HCT116 (cell line): ENCODE measurements at regions not wholly inside any gene's neighbourhood (a gene's known extent, or its start where the extent isn't known, plus 50 kb on each side); places are given as distances from the start of the nearest gene placed in this dataset.

Experiments
- ATAC-seq: fragments of 200-7000 bp; cut with Tn5 transposase; 2 replicates; pipeline ENCODE4 v1.9.1; 2020; ENCODE audit warnings: mild to moderate bottlenecking, moderate library complexity
- BruUV-seq: library from RNA; stranded (reverse); fragments of 400-500 nt; replicated peaks from 2 replicates; lab custom pipeline; 2021; lab: Mats Ljungman, UMichigan
- CTCF ChIA-PET: fragments of 300-600 bp; sonication (Branson Sonifier 250); formaldehyde crosslinking; loops from one replicate; lab custom pipeline; 2021; ENCODE audit warnings: antibody characterized with exemption; lab: Charles Lee
- POLR2A ChIA-PET: fragments of 300-600, 350-600 bp; sonication (Branson Sonifier 250); formaldehyde crosslinking; loops from one replicate; lab custom pipeline; 2021; ENCODE audit warnings: antibody characterized with exemption; lab: Charles Lee
- RAD21 ChIA-PET, 2 experiments: fragments of 300-600 bp; sonication (Branson Sonifier 250); formaldehyde crosslinking; loops; one replicate each; lab custom pipeline; 2023; ENCODE audit warnings: low total read pairs in 2 of 2; ENCODE audit not compliant: uncharacterized antibody in 2 of 2, unreplicated experiment in 2 of 2, low non-redundant PET in 1 of 2; lab: Charles Lee
- DNase-seq: peaks from one replicate; pipeline ENCODE4 v3.0.0-alpha.2; 2010; ENCODE audit warnings: low read depth, low spot score
- H2AFZ ChIP-seq: fragments of 200-600 bp; shearing (Covaris generic), sonication (generic); 2 replicates; pipeline ENCODE4 v1.6.1; 2017; ENCODE audit warnings: low read depth, mixed run types, mixed read lengths, antibody characterized with exemption, low read length; ENCODE audit not compliant: poor library complexity, severe bottlenecking
- H3K27ac ChIP-seq: 2 replicates; pipeline ENCODE4 v1.5.1; 2012; ENCODE audit warnings: low read depth, low read length
- H3K27me3 ChIP-seq: fragments of 200-600 bp; sonication (generic); 2 replicates; pipeline ENCODE4 v1.6.1; 2016; ENCODE audit warnings: mixed run types, low read length, mixed read lengths; ENCODE audit not compliant: insufficient read depth
- H3K36me3 ChIP-seq, 2 experiments: fragments of 200-500 bp in 1 of 2; fragments of 200-600 bp in 1 of 2; sonication (Bioruptor generic) in 1 of 2; sonication (generic) in 1 of 2; 2 replicates each; pipeline versions ENCODE4 v1.5.1 to v1.6.1; 2014 to 2016; ENCODE audit warnings: low read length in 2 of 2, inconsistent platforms in 1 of 2, mixed read lengths in 1 of 2, mixed run types in 1 of 2; ENCODE audit not compliant: insufficient read depth in 2 of 2, control insufficient read depth in 1 of 2
- H3K4me1 ChIP-seq, 2 experiments: fragments of 200-600 bp in 1 of 2; sonication (generic) in 1 of 2; 2 replicates each; pipeline versions ENCODE4 v1.5.1 to v1.6.1; 2012 to 2017; ENCODE audit warnings: low read length in 2 of 2, inconsistent platforms in 1 of 2, mild to moderate bottlenecking in 1 of 2, mixed read lengths in 1 of 2, mixed run types in 1 of 2, moderate library complexity in 1 of 2; ENCODE audit not compliant: insufficient read depth in 2 of 2, control insufficient read depth in 1 of 2
- H3K4me2 ChIP-seq: fragments of 200-600 bp; sonication (generic); 2 replicates; pipeline ENCODE4 v1.6.1; 2017; ENCODE audit warnings: mixed run types, low read length, mixed read lengths
- H3K4me3 ChIP-seq, 2 experiments: fragments of 200-600 bp in 1 of 2; sonication (generic) in 1 of 2; replicated peaks in 1 of 2; 2 replicates each; pipeline ENCODE4 v1.5.1; 2011 to 2016; ENCODE audit warnings: low read length in 2 of 2, control low read depth in 1 of 2, low read depth in 1 of 2, mild to moderate bottlenecking in 1 of 2, mixed read lengths in 1 of 2, mixed run types in 1 of 2
- H3K79me2 ChIP-seq: fragments of 200-600 bp; sonication (generic); 2 replicates; pipeline ENCODE4 v1.6.1; 2017; ENCODE audit warnings: mild to moderate bottlenecking, mixed run types, low read length, moderate library complexity, mixed read lengths; ENCODE audit not compliant: insufficient read depth
- H3K9ac ChIP-seq: fragments of 200-600 bp; sonication (generic); 2 replicates; pipeline ENCODE4 v1.6.1; 2016; ENCODE audit warnings: low read length, mixed read lengths
- H3K9me2 ChIP-seq: fragments of 200-600 bp; sonication (generic), shearing (Covaris generic); 2 replicates; pipeline ENCODE4 v1.6.1; 2017; ENCODE audit warnings: mixed run types, mild to moderate bottlenecking, moderate library complexity; ENCODE audit not compliant: insufficient read depth
- H3K9me3 ChIP-seq, 2 experiments: fragments of 200-500 bp in 1 of 2; fragments of 200-600 bp in 1 of 2; sonication (Bioruptor generic) in 1 of 2; sonication (generic) in 1 of 2; 2 replicates each; pipeline ENCODE4 v1.6.1; 2014 to 2017; ENCODE audit warnings: low read length in 2 of 2, mixed read lengths in 2 of 2, inconsistent platforms in 1 of 2, low read depth in 1 of 2, mild to moderate bottlenecking in 1 of 2, mixed run types in 1 of 2, moderate library complexity in 1 of 2; ENCODE audit not compliant: control insufficient read depth in 1 of 2, insufficient read depth in 1 of 2
- H4K20me1 ChIP-seq: fragments of 200-600 bp; sonication (generic), shearing (Covaris generic); 2 replicates; pipeline ENCODE4 v1.6.1; 2017; ENCODE audit warnings: mixed run types, mild to moderate bottlenecking, moderate library complexity; ENCODE audit not compliant: insufficient read depth
- CBX3 ChIP-seq: IDR thresholded peaks from 2 replicates; pipeline ENCODE4 v1.6.1; 2012; ENCODE audit warnings: low read depth
- CEBPB ChIP-seq: IDR thresholded peaks from 2 replicates; pipeline ENCODE4 v1.6.1; 2012; ENCODE audit warnings: low read depth
- CTCF ChIP-seq, 3 experiments: fragments of 200-600 bp in 1 of 3; sonication (generic) in 1 of 3; IDR thresholded peaks in 2 of 3; conservative IDR thresholded peaks in 1 of 3; 2 replicates each; pipeline ENCODE4 v1.5.1; 2012 to 2017; ENCODE audit warnings: low read depth in 2 of 3, low read length in 2 of 3, antibody characterized with exemption in 1 of 3, borderline replicate concordance in 1 of 3, control low read depth in 1 of 3, mild to moderate bottlenecking in 1 of 3, mixed read lengths in 1 of 3, mixed run types in 1 of 3, moderate library complexity in 1 of 3; ENCODE audit not compliant: insufficient read depth in 1 of 3
- EGR1 ChIP-seq: IDR thresholded peaks from 2 replicates; pipeline ENCODE4 v1.6.1; 2012; ENCODE audit warnings: low read depth
- EZH2 ChIP-seq: fragments of 200-600 bp; sonication (generic); IDR thresholded peaks from 2 replicates; pipeline ENCODE4 v1.6.1; 2017; ENCODE audit warnings: antibody characterized with exemption, mixed run types
- FOSL1 ChIP-seq: IDR thresholded peaks from 2 replicates; pipeline ENCODE4 v1.6.1; 2012; ENCODE audit warnings: low read depth
- JUND ChIP-seq: IDR thresholded peaks from 2 replicates; pipeline ENCODE4 v1.6.1; 2012
- POLR2A ChIP-seq: IDR thresholded peaks from 2 replicates; pipeline ENCODE4 v1.7.0; 2011; ENCODE audit warnings: borderline replicate concordance; ENCODE audit not compliant: insufficient read depth, insufficient read length; ENCODE audit errors: extremely low read depth
- POLR2AphosphoS5 ChIP-seq: IDR thresholded peaks from 2 replicates; pipeline ENCODE4 v1.6.1; 2011; ENCODE audit warnings: mild to moderate bottlenecking, low read depth, low read length, moderate library complexity
- RAD21 ChIP-seq: IDR thresholded peaks from 2 replicates; pipeline ENCODE4 v1.6.1; 2012; ENCODE audit warnings: low read depth, mild to moderate bottlenecking
- REST ChIP-seq: IDR thresholded peaks from 2 replicates; pipeline ENCODE4 v1.6.1; 2012; ENCODE audit warnings: low read depth
- SIN3A ChIP-seq: IDR thresholded peaks from 2 replicates; pipeline ENCODE4 v1.6.1; 2012; ENCODE audit warnings: low read depth
- TCF7L2 ChIP-seq: IDR thresholded peaks from 2 replicates; pipeline ENCODE4 v1.7.0; 2011; ENCODE audit warnings: borderline replicate concordance, inconsistent platforms; ENCODE audit not compliant: insufficient read depth, insufficient read length; ENCODE audit errors: extremely low read depth
- ZBTB33 ChIP-seq: IDR thresholded peaks from 2 replicates; pipeline ENCODE4 v1.6.1; 2011; ENCODE audit warnings: mild to moderate bottlenecking, low read length, moderate library complexity; ENCODE audit not compliant: insufficient replicate concordance; ENCODE audit errors: extremely low read depth
- ZFX ChIP-seq: fragments of 450-650 bp; IDR thresholded peaks from 2 replicates; pipeline ENCODE4 v1.6.1; 2017
- ZNF274 ChIP-seq: fragments of 200-500 bp; sonication (Bioruptor generic); IDR thresholded peaks from 2 replicates; pipeline ENCODE4 v1.6.1; 2014; ENCODE audit warnings: mild to moderate bottlenecking, low read depth, low read length, inconsistent platforms
- intact Hi-C: fragments of 100-400 bp; cut with micrococcal nuclease; formaldehyde crosslinking; loops from 2 replicates; pipeline ENCODE4 v1.10.0; 2022

GRCh38 chr12:89882792-89883191, 174.2 kb upstream of the ATP2B1 start:
- H3K9me2 ChIP-seq: 0 out of 2 replicates have a peak, but pooled peaks cover 3% of the 10 kb centered on the region
- H3K9ac ChIP-seq: no peak overlapping the region
- no peak for DNase-seq
- intact Hi-C loops: no loop called here
- no peak overlapping the region for H2AFZ ChIP-seq
- no peaks in the 10 kb centered on the region for H3K27me3 ChIP-seq
- no peaks in the 10 kb centered on the region for H3K79me2 ChIP-seq
- ChIA-PET CTCF (no interaction called here), RAD21 (no interaction called here), POLR2A (no interaction called here)
- no peak overlapping the region for H3K4me2 ChIP-seq
- TF ChIP-seq ZNF274 (no peak), POLR2A (no peak), RAD21 (no peak), FOSL1 (no peak), ZFX (no peak), TCF7L2 (no peak), EGR1 (no peak), REST (no peak), POLR2AphosphoS5 (no peak), SIN3A (no peak), CEBPB (no peak), ZBTB33 (no peak), EZH2 (no peak), CTCF (IDR thresholded peaks at IDR 0.05 in 2 of 3, conservative IDR thresholded peaks at IDR 0.05 in 1 of 3; ENCODE audit: borderline replicate concordance in 1 of 3, insufficient read depth in 1 of 3, low read depth in 2 of 3, low read length in 2 of 3) (no peak), JUND (no peak), CBX3 (no peak)
- no peak for ATAC-seq
- H3K4me3 ChIP-seq: no peak overlapping the region
- H3K27ac ChIP-seq: no peak overlapping the region
- no peaks in the 10 kb centered on the region for H3K9me3 ChIP-seq
- no TSS peak for BruUV-seq
- no peaks in the 10 kb centered on the region for H3K36me3 ChIP-seq
- no peaks in the 10 kb centered on the region for H3K4me1 ChIP-seq
- no peaks in the 10 kb centered on the region for H4K20me1 ChIP-seq
